CD4-positive, alpha-beta T cell treated with Interleukin-17A for 1 hour (primary cell): ENCODE measurements at regions not wholly inside any gene's neighbourhood (a gene's known extent, or its start where the extent isn't known, plus 50 kb on each side); places are given as distances from the start of the nearest gene placed in this dataset.
"Not testable (repeated sequence)": the region's sequence is repeated elsewhere in the genome, so short reads cannot be mapped to it uniquely, and the experiment has no call there.

Experiments used
- DNase-seq: peaks from one replicate; pipeline ENCODE4 v3.0.0-alpha.2; 2020

- DNase-seq, result no peak
Observed at GRCh38 chr15:25068696-25069095, 113.9 kb downstream of the SNRPN start.

GRCh38 chr15:25070353-25070963, 115.7 kb downstream of the SNRPN start:
- DNase-seq, result no peak

DNA sequence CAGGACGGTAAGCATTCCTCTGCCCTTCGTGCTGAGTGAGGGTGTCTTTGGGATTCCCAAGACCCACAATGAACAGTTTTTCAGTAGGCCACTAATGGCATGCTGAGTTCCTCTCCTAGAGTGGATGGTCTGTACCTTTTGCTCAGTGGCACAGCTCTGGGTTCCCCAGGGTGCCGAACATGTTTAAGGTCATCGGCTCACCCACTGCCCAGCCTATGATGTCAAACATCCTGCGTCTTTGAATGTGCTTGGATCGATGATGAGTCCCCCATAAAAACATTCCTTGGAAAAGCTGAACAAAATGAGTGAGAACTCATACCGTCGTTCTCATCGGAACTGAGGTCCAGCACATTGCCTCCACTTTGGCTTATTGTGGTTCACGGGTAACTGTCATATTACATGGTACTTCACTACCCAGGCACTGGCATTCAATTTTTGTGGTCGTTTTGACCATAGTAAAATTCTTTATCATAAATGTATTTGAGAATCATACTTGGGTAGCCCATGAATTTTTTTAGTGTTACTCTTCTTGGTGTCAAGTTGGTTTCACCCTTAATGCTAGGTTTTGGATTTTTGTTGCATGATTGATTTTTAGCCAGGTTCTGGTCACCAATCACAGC, 118.2 kb downstream of the SNRPN start:
- DNase-seq, result no peak

DNA sequence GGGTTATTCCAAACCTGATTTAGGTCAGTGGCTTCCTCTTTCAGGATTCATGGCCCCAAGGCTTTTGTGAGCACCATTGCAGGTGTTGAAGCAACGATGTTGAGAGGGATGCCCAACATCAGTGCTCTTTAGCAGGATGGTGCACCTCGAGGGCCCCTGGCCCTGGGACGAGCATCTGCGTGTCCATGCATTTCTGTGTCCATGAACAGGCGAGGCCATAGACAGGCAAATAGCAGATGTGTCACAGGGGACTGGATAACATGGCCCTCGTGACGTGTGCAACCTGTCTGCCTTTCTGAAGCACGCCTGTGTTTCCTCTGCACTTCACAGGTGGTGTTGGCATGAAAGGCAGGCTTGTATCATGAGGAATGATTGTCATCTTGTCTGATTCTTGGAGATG, 132.3 kb downstream of the SNRPN start:
- no peak for DNase-seq

DNA sequence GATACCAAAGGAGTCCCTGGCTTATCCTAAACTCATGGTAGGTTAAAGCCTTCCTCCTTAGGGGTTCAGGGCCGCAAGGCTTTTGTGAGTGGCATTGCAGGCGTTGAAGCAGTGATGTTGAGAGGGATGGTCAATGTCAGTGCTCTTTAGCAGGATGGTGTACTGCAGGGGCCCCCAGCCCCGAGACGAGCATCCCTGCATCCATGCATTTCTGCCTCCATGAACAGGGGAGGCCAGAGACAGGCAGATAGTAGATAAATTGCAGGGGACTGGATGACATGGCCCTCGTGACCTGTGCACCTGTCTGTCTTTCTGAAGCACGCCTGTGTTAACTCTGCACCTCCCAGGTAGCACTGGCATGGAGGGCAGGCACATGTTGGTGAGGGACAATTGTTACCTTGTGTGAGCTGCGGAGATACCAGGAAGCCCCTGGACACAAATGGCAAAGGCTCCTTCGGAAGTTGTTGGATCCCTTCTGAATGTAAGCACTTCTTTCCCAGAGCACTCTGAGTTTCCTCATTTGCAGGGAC, 133.5 kb downstream of the SNRPN start:
- DNase-seq, result no peak

GRCh38 chr15:25089577-25089976, 134.8 kb downstream of the SNRPN start:
- DNase-seq, result no peak

- no peak for DNase-seq
Observed at GRCh38 chr15:25090073-25090733, 135.4 kb downstream of the SNRPN start.

DNA sequence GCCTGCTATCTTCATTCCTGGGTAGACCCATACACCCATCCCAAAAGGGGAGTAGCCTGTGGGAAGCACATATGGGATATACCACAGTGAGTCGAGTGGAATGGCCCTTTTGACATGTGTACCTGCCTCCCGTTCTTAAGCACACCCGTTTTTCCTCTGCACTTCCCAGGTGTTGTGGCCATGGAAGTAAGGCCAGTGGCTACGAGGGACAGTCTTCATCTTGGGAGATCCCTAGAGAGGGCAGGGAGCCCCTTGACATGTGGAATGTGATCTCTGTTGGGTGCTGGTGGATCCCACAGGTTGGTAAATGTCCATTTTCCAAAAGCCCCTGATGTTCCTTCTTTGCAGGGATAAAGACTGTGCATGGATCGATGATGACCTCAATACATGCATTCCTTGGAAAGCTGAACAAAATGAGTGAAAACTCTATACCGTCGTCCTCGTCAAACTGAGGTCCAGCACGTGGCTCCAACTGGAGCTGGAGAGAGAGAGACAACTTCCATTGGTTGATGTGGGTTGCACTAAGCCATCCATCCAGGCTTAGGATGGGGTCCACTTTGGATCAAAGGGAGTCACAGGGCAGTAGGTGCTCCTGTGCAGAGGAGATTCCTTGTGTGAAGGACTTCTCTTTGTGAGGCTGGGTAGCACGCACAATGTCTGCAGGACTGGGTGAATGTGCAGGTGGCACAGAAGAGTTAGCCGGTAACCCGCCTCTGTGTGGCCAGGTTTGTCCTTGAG, 136.8 kb downstream of the SNRPN start:
- no peak for DNase-seq

DNA sequence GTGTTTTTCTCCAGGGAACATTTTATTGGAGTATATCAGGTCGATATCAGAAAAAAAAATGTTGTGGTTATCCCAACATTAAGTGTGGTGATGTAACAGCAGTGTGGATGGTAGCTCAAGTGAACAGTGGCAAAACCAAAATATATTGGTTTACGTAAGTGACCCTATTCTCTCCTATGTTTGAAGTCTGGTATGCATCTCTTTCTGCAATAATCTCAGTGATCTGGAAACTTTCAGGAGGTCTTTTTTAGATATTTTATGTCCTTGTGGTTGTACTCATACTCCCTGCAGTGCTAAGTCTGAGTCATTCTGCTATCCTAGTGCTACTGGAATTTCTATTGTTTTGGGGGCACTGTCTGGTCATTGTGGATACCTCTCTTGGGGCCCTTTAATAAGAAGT, 137.9 kb downstream of the SNRPN start:
- no peak for DNase-seq

GRCh38 chr15:25093455-25094029, 138.8 kb downstream of the SNRPN start:
- no peak for DNase-seq

- DNase-seq, result no peak
Observed at GRCh38 chr15:25094066-25094465, 139.3 kb downstream of the SNRPN start.

DNA sequence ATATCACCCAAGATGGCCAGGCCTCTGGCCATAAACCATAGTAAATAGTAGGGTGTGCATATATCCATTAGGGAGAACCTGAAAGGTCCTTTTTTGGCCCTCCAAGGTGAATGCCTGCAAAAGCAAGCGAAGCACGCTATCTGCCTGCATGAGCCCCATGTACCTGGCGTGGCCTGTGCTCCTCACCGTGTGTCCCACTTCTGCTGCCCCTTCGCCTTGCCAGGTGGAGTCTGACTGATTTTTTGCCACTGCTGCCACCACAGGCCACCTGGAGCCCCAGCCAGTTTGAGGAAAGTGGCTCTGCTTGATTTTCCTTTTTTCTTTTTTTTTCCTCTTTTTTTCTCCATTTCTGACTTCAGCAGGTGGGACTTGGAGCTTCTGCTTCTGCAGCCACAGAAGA, 139.7 kb downstream of the SNRPN start:
- DNase-seq, result no peak

- DNase-seq, result no peak
Observed at GRCh38 chr15:25095179-25095578, 140.4 kb downstream of the SNRPN start.

DNA sequence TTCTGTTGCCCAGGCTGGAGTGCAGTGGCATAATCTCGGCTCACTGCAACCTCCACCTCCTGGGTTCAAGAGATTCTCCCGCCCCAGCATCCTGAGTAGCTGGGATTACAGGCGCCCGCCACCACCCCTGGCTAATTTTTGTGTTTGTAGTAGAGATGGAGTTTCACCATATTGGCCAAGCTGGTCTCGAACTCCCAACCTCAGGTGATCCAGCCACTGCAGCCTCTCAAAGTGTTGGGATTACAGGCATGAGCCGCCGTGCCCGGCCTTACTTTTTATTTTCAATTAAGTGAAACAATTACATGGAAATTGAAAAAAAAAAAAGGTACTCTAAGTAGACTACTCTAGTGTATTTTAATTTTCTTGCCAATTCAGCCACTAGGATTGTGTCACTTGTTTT, 145.2 kb downstream of the SNRPN start:
- DNase-seq, result not testable (repeated sequence)

GRCh38 chr15:25106209-25106608, 151.4 kb downstream of the SNRPN start:
- DNase-seq, result no peak

DNA sequence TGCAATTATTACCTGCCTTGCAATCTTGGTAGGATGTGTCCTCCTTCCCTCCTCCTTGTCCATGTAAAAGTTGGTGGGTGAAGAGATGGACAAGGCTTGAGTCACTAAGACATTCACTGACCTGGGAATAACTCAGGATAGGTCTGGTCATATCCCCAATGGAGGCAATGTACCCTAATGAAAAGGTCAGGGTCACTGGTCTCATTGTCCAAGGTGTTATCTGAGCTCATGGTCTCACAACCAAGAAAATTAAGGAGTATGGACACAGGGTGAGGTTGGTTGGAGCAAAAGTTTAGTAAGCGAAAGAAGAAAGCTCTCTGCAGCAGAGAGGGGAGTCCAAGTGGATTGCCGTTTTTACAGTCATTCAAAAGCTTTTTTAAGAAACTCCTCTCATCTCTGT, 179.0 kb downstream of the SNRPN start:
- no peak for DNase-seq

GRCh38 chr15:25134546-25134945, 179.8 kb downstream of the SNRPN start:
- no peak for DNase-seq

GRCh38 chr15:25136119-25136518, 181.3 kb downstream of the SNRPN start:
- DNase-seq, result no peak

DNA sequence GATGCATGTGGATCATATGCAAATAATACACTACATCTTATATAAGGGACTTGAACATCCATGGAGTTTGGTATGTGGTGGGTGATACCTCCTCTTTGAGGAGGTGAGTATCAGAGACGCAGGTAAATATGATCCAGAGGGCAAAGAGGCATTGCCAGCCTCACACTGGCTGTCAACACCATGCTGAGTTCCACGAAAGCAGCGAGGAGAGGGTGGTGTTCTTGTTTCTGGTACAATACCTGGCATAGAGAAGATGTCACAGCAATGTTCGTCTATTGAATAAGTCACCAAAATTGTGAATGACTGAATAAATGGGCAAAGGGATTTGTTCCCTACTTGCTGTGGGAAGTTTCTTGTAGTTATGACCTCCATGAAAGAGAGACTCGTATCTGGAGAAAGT, 182.2 kb downstream of the SNRPN start:
- no peak for DNase-seq

DNA sequence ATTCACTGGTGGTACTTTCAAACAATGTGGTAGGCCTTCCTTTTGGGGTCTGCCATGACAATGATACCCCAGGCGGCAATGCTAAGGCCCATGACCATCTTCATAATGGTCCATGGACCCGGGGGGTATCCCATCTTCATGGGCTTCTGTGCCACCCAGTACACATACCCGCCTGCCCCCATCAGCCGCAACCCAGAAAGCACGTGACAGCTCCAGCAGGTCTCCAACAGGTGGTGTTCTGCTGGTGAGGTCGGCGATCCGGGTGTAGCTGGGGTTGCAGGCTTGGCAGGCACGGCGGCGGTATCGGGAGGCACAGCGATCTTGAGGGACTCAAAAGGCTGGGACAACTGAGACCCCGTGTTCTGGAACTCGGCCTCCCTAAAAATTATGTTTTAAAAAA, 214.5 kb downstream of the SNRPN start:
- no peak for DNase-seq

- DNase-seq, result no peak
Observed at GRCh38 chr15:25170113-25170731, 215.4 kb downstream of the SNRPN start.

DNA sequence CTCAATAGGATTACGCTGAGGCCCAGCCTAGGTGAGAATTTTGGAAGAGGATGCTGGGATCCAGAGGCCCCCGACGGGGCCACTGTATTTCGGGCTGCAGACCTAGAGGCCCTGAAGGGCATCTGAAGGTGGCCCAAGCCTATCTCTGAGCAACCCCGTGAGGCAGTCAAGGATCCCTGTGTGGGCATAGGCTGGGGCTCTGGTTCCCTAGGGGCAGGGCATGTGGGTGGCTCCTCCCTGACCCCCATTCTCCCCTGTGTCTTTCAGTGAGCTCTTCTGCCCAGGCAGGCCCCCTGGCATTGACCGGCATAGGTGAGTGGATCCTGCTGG, 216.0 kb downstream of the SNRPN start:
- DNase-seq, result no peak
